Endodermal cell (in vitro differentiated cells): ENCODE measurements at regions not wholly inside any gene's neighbourhood (a gene's known extent, or its start where the extent isn't known, plus 50 kb on each side); places are given as distances from the start of the nearest gene placed in this dataset.

ENCODE experiments used
- DNase-seq: peaks from one replicate; pipeline ENCODE4 v3.0.0-alpha.2; 2017
- H3K27ac ChIP-seq: 2 replicates; pipeline ENCODE4 v1.5.1; 2013; ENCODE audit warnings: mild to moderate bottlenecking, low read depth, low read length, moderate library complexity
- H3K27me3 ChIP-seq: 2 replicates; pipeline ENCODE4 v1.6.1; 2013; ENCODE audit warnings: mild to moderate bottlenecking, low read length, moderate library complexity; ENCODE audit not compliant: insufficient read depth, control insufficient read depth, poor library complexity, severe bottlenecking
- H3K36me3 ChIP-seq: 2 replicates; pipeline ENCODE4 v1.7.0; 2013; ENCODE audit warnings: mild to moderate bottlenecking, low read length, moderate library complexity; ENCODE audit not compliant: control insufficient read depth, insufficient read depth
- H3K4me1 ChIP-seq: one replicate; pipeline ENCODE4 v1.7.0; 2013; ENCODE audit warnings: low read length; ENCODE audit not compliant: control insufficient read depth, insufficient read depth
- H3K4me3 ChIP-seq: 2 replicates; pipeline ENCODE4 v1.5.1; 2013; ENCODE audit warnings: mild to moderate bottlenecking, low read length, moderate library complexity
- H3K9ac ChIP-seq: 2 replicates; pipeline ENCODE4 v1.6.1; 2013; ENCODE audit warnings: mild to moderate bottlenecking, low read length, moderate library complexity; ENCODE audit not compliant: poor library complexity, severe bottlenecking; ENCODE audit errors: extremely low read depth
- H3K9me3 ChIP-seq: 2 replicates; pipeline ENCODE4 v1.6.1; 2013; ENCODE audit warnings: mild to moderate bottlenecking, low read length, moderate library complexity; ENCODE audit not compliant: control insufficient read depth
- H3K27ac Mint-ChIP-seq: 2 replicates; pipeline ENCODE4 v1.8.0; 2020; ENCODE audit warnings: mixed read lengths
- H3K27me3 Mint-ChIP-seq: 2 replicates; pipeline ENCODE4 v1.8.0; 2021; ENCODE audit warnings: mild to moderate bottlenecking, mixed read lengths; ENCODE audit not compliant: insufficient read depth
- H3K36me3 Mint-ChIP-seq: 2 replicates; pipeline ENCODE4 v1.8.0; 2020; ENCODE audit warnings: low read depth, mixed read lengths
- H3K4me1 Mint-ChIP-seq: 2 replicates; pipeline ENCODE4 v1.8.0; 2020; ENCODE audit warnings: mixed read lengths
- H3K4me3 Mint-ChIP-seq: 2 replicates; pipeline ENCODE4 v1.8.0; 2020; ENCODE audit warnings: mild to moderate bottlenecking, moderate library complexity, mixed read lengths
- H3K9me3 Mint-ChIP-seq: 2 replicates; pipeline ENCODE4 v1.8.0; 2020; ENCODE audit warnings: mild to moderate bottlenecking, mixed read lengths
- WGBS, 2 experiments: methylation state at CpG; one replicate each; pipeline versions ENCODE4 v1.1.5 to v1.1.7; 2013; ENCODE audit warnings: missing lambda C conversion rate in 2 of 2, mixed read lengths in 1 of 2; ENCODE audit not compliant: insufficient coverage in 1 of 2, insufficient read length in 1 of 2; 5-methylcytosine and 5-hydroxymethylcytosine counted together
- TF ChIP-seq, protein P1 (sequence below): fragments of 200-600 bp; sonication (generic); conservative IDR thresholded peaks from 2 replicates; pipeline ENCODE4 v1.5.0; 2021; ENCODE audit warnings: antibody characterized with exemption, mild to moderate bottlenecking

DNA sequence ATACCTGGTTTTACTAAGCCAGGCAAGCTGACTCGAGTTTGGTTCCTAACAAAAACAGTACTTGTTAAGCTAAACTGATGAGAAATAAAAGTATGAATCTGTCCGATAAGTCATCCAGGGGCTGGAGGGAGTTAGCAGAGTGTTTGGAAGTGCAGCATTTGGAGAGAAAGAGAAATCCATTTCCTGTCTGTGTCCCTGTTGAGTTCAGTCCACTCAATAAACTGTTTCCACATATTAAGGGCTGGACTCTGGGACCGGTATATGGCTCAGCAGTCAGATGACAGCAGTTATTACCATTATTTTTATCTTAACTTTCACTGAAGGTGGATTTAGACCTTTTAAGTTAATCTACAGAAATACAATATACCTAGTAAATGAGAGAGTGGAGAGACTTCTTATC is 130.6 kb upstream of the ADRA1B start:
- WGBS, 2 experiments, result 78 to 93% methylated on average over 2 to 3 of the region's 3 CpGs
- H3K4me1 Mint-ChIP-seq, result peaks cover 5% of the 10 kb centered on the region
- no peak overlapping the region for H3K27ac ChIP-seq
- no peaks in the 10 kb centered on the region for H3K4me1 ChIP-seq
- H3K4me3 Mint-ChIP-seq, result no peak overlapping the region
- no peaks in the 10 kb centered on the region for H3K27me3 Mint-ChIP-seq
- H3K27ac Mint-ChIP-seq, result no peak overlapping the region
- TF ChIP-seq, protein P1, sequence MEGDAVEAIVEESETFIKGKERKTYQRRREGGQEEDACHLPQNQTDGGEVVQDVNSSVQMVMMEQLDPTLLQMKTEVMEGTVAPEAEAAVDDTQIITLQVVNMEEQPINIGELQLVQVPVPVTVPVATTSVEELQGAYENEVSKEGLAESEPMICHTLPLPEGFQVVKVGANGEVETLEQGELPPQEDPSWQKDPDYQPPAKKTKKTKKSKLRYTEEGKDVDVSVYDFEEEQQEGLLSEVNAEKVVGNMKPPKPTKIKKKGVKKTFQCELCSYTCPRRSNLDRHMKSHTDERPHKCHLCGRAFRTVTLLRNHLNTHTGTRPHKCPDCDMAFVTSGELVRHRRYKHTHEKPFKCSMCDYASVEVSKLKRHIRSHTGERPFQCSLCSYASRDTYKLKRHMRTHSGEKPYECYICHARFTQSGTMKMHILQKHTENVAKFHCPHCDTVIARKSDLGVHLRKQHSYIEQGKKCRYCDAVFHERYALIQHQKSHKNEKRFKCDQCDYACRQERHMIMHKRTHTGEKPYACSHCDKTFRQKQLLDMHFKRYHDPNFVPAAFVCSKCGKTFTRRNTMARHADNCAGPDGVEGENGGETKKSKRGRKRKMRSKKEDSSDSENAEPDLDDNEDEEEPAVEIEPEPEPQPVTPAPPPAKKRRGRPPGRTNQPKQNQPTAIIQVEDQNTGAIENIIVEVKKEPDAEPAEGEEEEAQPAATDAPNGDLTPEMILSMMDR, result no peak
- H3K4me3 ChIP-seq, result no peak overlapping the region
- no peak overlapping the region for H3K9ac ChIP-seq
- no peaks in the 10 kb centered on the region for H3K36me3 Mint-ChIP-seq
- no peaks in the 10 kb centered on the region for H3K9me3 Mint-ChIP-seq
- no peaks in the 10 kb centered on the region for H3K36me3 ChIP-seq
- no peaks in the 10 kb centered on the region for H3K9me3 ChIP-seq
- no peak for DNase-seq
- no peaks in the 10 kb centered on the region for H3K27me3 ChIP-seq

GRCh38 chr5:159786201-159786600 is 130.1 kb upstream of the ADRA1B start:
- H3K4me1 ChIP-seq, result no peaks in the 10 kb centered on the region
- H3K27me3 Mint-ChIP-seq, result no peaks in the 10 kb centered on the region

DNA sequence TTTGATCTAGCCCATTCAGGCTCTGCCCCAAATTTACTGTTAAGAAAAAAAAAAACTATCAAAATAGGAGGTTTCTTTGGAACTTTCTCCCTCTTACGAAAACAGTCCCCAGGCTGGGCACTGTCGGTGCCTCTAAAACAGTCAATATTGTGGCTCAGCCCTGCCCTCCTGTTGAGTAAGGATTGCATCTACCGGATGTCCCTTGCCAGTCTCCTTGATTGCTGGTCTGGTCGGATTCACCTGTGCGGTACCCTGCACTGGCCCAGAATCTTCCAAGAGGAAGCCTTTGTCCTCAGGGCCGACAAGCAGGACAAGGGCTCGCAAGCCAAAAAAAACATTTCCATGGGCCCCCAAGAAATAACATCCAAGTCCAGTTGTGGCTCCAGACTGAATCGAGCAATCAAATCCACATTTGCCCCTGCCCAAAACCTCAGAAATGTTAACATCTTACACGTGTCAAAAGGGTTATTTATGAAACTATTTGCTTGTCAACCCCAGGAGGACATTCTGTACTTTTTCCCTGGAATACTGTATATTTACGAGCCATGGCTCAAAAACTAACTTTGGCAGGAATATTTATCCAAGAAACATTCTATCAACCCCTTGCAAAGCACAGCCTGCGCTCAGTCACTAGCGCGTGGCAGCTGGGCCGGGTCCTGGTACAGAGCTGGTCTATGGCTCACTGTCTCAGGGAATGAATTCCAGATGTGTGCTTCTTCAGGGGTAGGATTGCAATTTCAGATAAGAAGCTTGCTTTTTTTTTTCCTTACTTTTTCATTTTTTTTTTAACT is 129.2 kb upstream of the ADRA1B start:
- no peaks in the 10 kb centered on the region for H3K9me3 ChIP-seq
- DNase-seq, result no peak
- H3K36me3 ChIP-seq, result no peaks in the 10 kb centered on the region
- H3K4me3 Mint-ChIP-seq, result no peak overlapping the region
- H3K4me3 ChIP-seq, result no peak overlapping the region
- H3K27me3 ChIP-seq, result no peaks in the 10 kb centered on the region
- H3K27ac ChIP-seq, result no peak overlapping the region
- no peaks in the 10 kb centered on the region for H3K36me3 Mint-ChIP-seq
- H3K9ac ChIP-seq, result no peak overlapping the region
- WGBS, 2 experiments, result 95 to 96% methylated on average over 10 to 14 of the region's 14 CpGs
- H3K9me3 Mint-ChIP-seq, result no peaks in the 10 kb centered on the region
- H3K4me1 ChIP-seq, result no peaks in the 10 kb centered on the region
- no peak overlapping the region for H3K27ac Mint-ChIP-seq
- no peaks in the 10 kb centered on the region for H3K27me3 Mint-ChIP-seq
- H3K4me1 Mint-ChIP-seq, result peaks cover 5% of the 10 kb centered on the region
- TF ChIP-seq, protein P1, result no peak

More at GRCh38 chr5:159786201-159786600, 130.1 kb upstream of the ADRA1B start:
- Histone ChIP-seq H3K4me3 (no peak overlapping the region), H3K9ac (no peak overlapping the region), H3K9me3 (no peaks in the 10 kb centered on the region), H3K27me3 (no peaks in the 10 kb centered on the region), H3K27ac (no peak overlapping the region), H3K36me3 (no peaks in the 10 kb centered on the region)
- Mint-ChIP-seq H3K9me3 (no peaks in the 10 kb centered on the region), H3K4me1 (peaks cover 5% of the 10 kb centered on the region), H3K4me3 (no peak overlapping the region), H3K36me3 (no peaks in the 10 kb centered on the region), H3K27ac (no peak overlapping the region)
- no peak for DNase-seq
- TF ChIP-seq, protein P1, result no peak
- WGBS, 2 experiments, result 94 to 100% methylated on average over 3 of the region's 3 CpGs
